Gastroesophageal sphincter (tissue), 4 donors: ENCODE measurements at regions not wholly inside any gene's neighbourhood (a gene's known extent, or its start where the extent isn't known, plus 50 kb on each side); places are given as distances from the start of the nearest gene placed in this dataset.

Source experiments
- ATAC-seq: fragments of 150-250 bp; one replicate; pipeline ENCODE4 v1.9.1; 2016; ENCODE audit warnings: mild to moderate bottlenecking, moderate library complexity
- H3K27ac ChIP-seq, 4 donors: fragments of 200-600 bp; sonication (generic) in 3 of 4; 1 replicate in 3 of 4; 2 replicates in 1 of 4; pipeline ENCODE4 v1.5.1; 2016 to 2019
- H3K27me3 ChIP-seq: fragments of 200-600 bp; sonication (generic); one replicate; pipeline ENCODE4 v1.5.1; 2019
- H3K36me3 ChIP-seq, 2 donors: fragments of 200-600 bp; sonication (generic); one replicate each; pipeline ENCODE4 v1.5.1; 2019; ENCODE audit warnings: control low read depth in 1 of 2
- H3K4me1 ChIP-seq, 3 donors: fragments of 200-600 bp; sonication (generic); 1 replicate in 2 of 3; 2 replicates in 1 of 3; pipeline ENCODE4 v1.5.1; 2016 to 2019; ENCODE audit warnings: control low read depth in 2 of 3
- H3K4me3 ChIP-seq, 2 donors: fragments of 200-600 bp; sonication (generic); one replicate each; pipeline ENCODE4 v1.5.1; 2019; ENCODE audit warnings: mild to moderate bottlenecking in 1 of 2, moderate library complexity in 1 of 2
- H3K9me3 ChIP-seq, 3 donors: fragments of 200-600 bp; sonication (generic); one replicate each; pipeline ENCODE4 v1.5.1; 2017 to 2019; ENCODE audit warnings: control low read depth in 2 of 3
- CTCF ChIP-seq, 4 experiments: fragments of 200-600 bp in 2 of 4; fragments of 450-650 bp in 2 of 4; sonication (generic) in 1 of 4; IDR thresholded peaks; one replicate each; pipeline ENCODE4 v1.5.1; 2017 to 2019; ENCODE audit warnings: antibody characterized with exemption in 4 of 4, mild to moderate bottlenecking in 2 of 4, moderate library complexity in 2 of 4
- EP300 ChIP-seq: sonication (generic); formaldehyde crosslinking; IDR thresholded peaks from one replicate; pipeline ENCODE4 v1.6.1; 2017; ENCODE audit warnings: antibody characterized with exemption, mild to moderate bottlenecking
- POLR2A ChIP-seq, 2 donors: fragments of 450-650 bp; IDR thresholded peaks; one replicate each; pipeline ENCODE4 v1.6.1; 2017; ENCODE audit warnings: antibody characterized with exemption in 2 of 2, mild to moderate bottlenecking in 2 of 2, moderate library complexity in 1 of 2
- POLR2AphosphoS5 ChIP-seq: sonication (generic); formaldehyde crosslinking; IDR thresholded peaks from one replicate; pipeline ENCODE4 v1.6.1; 2017; ENCODE audit warnings: antibody characterized with exemption
- WGBS, 2 donors: methylation state at CpG; one replicate each; pipeline ENCODE4 v1.1.5; 2018; ENCODE audit warnings: low coverage in 1 of 2; 5-methylcytosine and 5-hydroxymethylcytosine counted together

GRCh38 chr4:41365681-41366080 lies 109.0 kb downstream of the UCHL1 start:
- peak overlapping the region in 1 of 4 donors; percentile 20 for H3K27ac ChIP-seq
- H3K36me3 ChIP-seq = no peaks in the 10 kb centered on the region
- no peaks in the 10 kb centered on the region for H3K9me3 ChIP-seq
- 64 to 89% methylated on average over 3 to 4 of the region's 4 CpGs for WGBS, 2 donors
- H3K4me3 ChIP-seq = no peak overlapping the region
- ATAC-seq = no peak
- peaks cover 0 to 46% (median 10%) of the 10 kb centered on the region in 3 donors for H3K4me1 ChIP-seq
- no peaks in the 10 kb centered on the region for H3K27me3 ChIP-seq
- no peak for TF ChIP-seq CTCF (IDR thresholded peaks at IDR 0.05)
- TF ChIP-seq EP300 = no peak
- TF ChIP-seq POLR2A (IDR thresholded peaks at IDR 0.05) = no peak
- TF ChIP-seq POLR2AphosphoS5 = no peak

- Histone ChIP-seq H3K9me3 (no peaks in the 10 kb centered on the region), H3K27me3 (no peaks in the 10 kb centered on the region), H3K36me3 (no peaks in the 10 kb centered on the region), H3K4me1 (peaks cover 0 to 36% (median 10%) of the 10 kb centered on the region in 3 donors), H3K27ac (no peak overlapping the region), H3K4me3 (no peak overlapping the region)
- no peak for ATAC-seq
- WGBS, 2 donors = 69 to 96% methylated on average over 4 of the region's 4 CpGs
- no peak for TF ChIP-seq EP300
Observed at GRCh38 chr4:41366911-41367517, 110.3 kb downstream of the UCHL1 start.

- Histone ChIP-seq H3K27me3 (no peaks in the 10 kb centered on the region), H3K36me3 (no peaks in the 10 kb centered on the region), H3K4me1 (peaks cover 0 to 18% (median 0%) of the 10 kb centered on the region in 3 donors), H3K9me3 (no peaks in the 10 kb centered on the region), H3K4me3 (no peak overlapping the region), H3K27ac (no peak overlapping the region)
- TF ChIP-seq EP300 = no peak
- TF ChIP-seq POLR2AphosphoS5 = no peak
- TF ChIP-seq CTCF (IDR thresholded peaks at IDR 0.05) = no peak
- no peak for TF ChIP-seq POLR2A (IDR thresholded peaks at IDR 0.05)
- ATAC-seq = peak; percentile 59
- 83% methylated on average over 1 to 2 of the region's 4 CpGs for WGBS, 2 donors
Observed at GRCh38 chr4:41369680-41370079, 113.0 kb downstream of the UCHL1 start.

GRCh38 chr4:41373221-41373620 lies 116.5 kb downstream of the UCHL1 start:
- 52 to 69% methylated on average over 3 of the region's 3 CpGs for WGBS, 2 donors
- no peaks in the 10 kb centered on the region for H3K27me3 ChIP-seq
- no peak overlapping the region for H3K27ac ChIP-seq
- no peaks in the 10 kb centered on the region for H3K36me3 ChIP-seq
- peaks cover 0 to 11% (median 0%) of the 10 kb centered on the region in 3 donors for H3K4me1 ChIP-seq
- no peak for TF ChIP-seq POLR2A (IDR thresholded peaks at IDR 0.05)
- no peak for TF ChIP-seq EP300
- ATAC-seq = no peak
- no peak overlapping the region for H3K4me3 ChIP-seq
- no peaks in the 10 kb centered on the region for H3K9me3 ChIP-seq

- no peak overlapping the region for H3K27ac ChIP-seq
- peaks cover 0 to 11% (median 0%) of the 10 kb centered on the region in 3 donors for H3K4me1 ChIP-seq
Observed at GRCh38 chr4:41374490-41374889, 117.8 kb downstream of the UCHL1 start.

More at GRCh38 chr4:41374490-41374889, 117.8 kb downstream of the UCHL1 start:
- Histone ChIP-seq H3K36me3 (no peaks in the 10 kb centered on the region), H3K27me3 (no peaks in the 10 kb centered on the region), H3K9me3 (peaks cover 0 to 8% (median 0%) of the 10 kb centered on the region in 3 donors), H3K4me3 (no peak overlapping the region)
- ATAC-seq = no peak
- WGBS, 2 donors = 69 to 71% methylated on average over 3 of the region's 3 CpGs
- TF ChIP-seq POLR2A (IDR thresholded peaks at IDR 0.05) (no peak), CTCF (IDR thresholded peaks at IDR 0.05) (no peak), EP300 (no peak), POLR2AphosphoS5 (no peak)
